NK-92 treated with Interleukin-12 subunit alpha and Interleukin-12 subunit beta, amount 100 ng/mL, for 24 hours (cell line): ENCODE measurements at regions not wholly inside any gene's neighbourhood (a gene's known extent, or its start where the extent isn't known, plus 50 kb on each side); places are given as distances from the start of the nearest gene placed in this dataset.

ENCODE experiments used
- DNase-seq: peaks from one replicate; lab custom pipeline; 2025; lab: John Stamatoyannopoulos, UW

GRCh38 chr4:53644607-53645006 lies 53.3 kb upstream of the LNX1 start:
- DNase-seq, result no peak
